ACHN (cell line): ENCODE measurements at regions not wholly inside any gene's neighbourhood (a gene's known extent, or its start where the extent isn't known, plus 50 kb on each side); places are given as distances from the start of the nearest gene placed in this dataset.
"Not testable (repeated sequence)": the region's sequence is repeated elsewhere in the genome, so short reads cannot be mapped to it uniquely, and the experiment has no call there.

Experiments used
- DNase-seq: peaks from one replicate; pipeline ENCODE4 v3.0.0-alpha.2; 2015
- in situ Hi-C: cut with HindIII; loops from 2 replicates; pipeline ENCODE4 v1.10.0; 2017; ENCODE audit warnings: low sequenced_read_pairs, low pct_ligation_motif_present, low pct_unique_long_range_greater_than_20kb

- DNase-seq, result no peak
- in situ Hi-C loops, result no loop called here
Measured at GRCh38 chr10:117432866-117433265, 57.6 kb upstream of the PDZD8 start.

GRCh38 chr10:117431160-117431559 is 55.9 kb upstream of the PDZD8 start:
- peak; percentile 63 for DNase-seq
- in situ Hi-C loops, result no loop called here

GRCh38 chr10:117430535-117430934 is 55.3 kb upstream of the PDZD8 start:
- DNase-seq, in situ Hi-C loops: not testable (repeated sequence)

GRCh38 chr10:117429643-117430265 is 54.5 kb upstream of the PDZD8 start:
- no peak for DNase-seq
- in situ Hi-C loops, result no loop called here

- in situ Hi-C loops, result no loop called here
- DNase-seq, result no peak
Measured at GRCh38 chr10:117427356-117427755, 52.1 kb upstream of the PDZD8 start.

GRCh38 chr10:117425974-117426566 is 50.8 kb upstream of the PDZD8 start:
- in situ Hi-C loops, result no loop called here
- DNase-seq, result peak; percentile 37

- in situ Hi-C loops, result no loop called here
- no peak for DNase-seq
Measured at GRCh38 chr10:117424883-117425649, 49.8 kb upstream of the PDZD8 start.
